Type B pancreatic cell (in vitro differentiated cells): ENCODE measurements at regions not wholly inside any gene's neighbourhood (a gene's known extent, or its start where the extent isn't known, plus 50 kb on each side); places are given as distances from the start of the nearest gene placed in this dataset.

Source experiments
- DNase-seq: peaks from one replicate; pipeline ENCODE4 v3.0.0; 2021; ENCODE audit warnings: mixed read lengths; ENCODE audit not compliant: unreplicated experiment; ENCODE audit errors: extremely low spot score
- H3K27ac Mint-ChIP-seq: 2 replicates; pipeline ENCODE4 v1.8.0; 2021; ENCODE audit warnings: mild to moderate bottlenecking, mixed read lengths
- H3K27me3 Mint-ChIP-seq: 2 replicates; pipeline ENCODE4 v1.8.0; 2021; ENCODE audit warnings: mixed read lengths
- H3K36me3 Mint-ChIP-seq: 2 replicates; pipeline ENCODE4 v1.8.0; 2021; ENCODE audit warnings: mixed read lengths
- H3K4me1 Mint-ChIP-seq: one replicate; pipeline ENCODE4 v1.8.0; 2021; ENCODE audit warnings: mixed read lengths; ENCODE audit not compliant: unreplicated experiment
- H3K4me3 Mint-ChIP-seq: 2 replicates; pipeline ENCODE4 v1.8.0; 2021; ENCODE audit warnings: mild to moderate bottlenecking, mixed read lengths
- H3K9me3 Mint-ChIP-seq: 2 replicates; pipeline ENCODE4 v1.8.0; 2021; ENCODE audit warnings: mixed read lengths
- CTCF ChIP-seq: fragments of 200-600 bp; sonication (generic); conservative IDR thresholded peaks from 2 replicates; pipeline ENCODE4 v1.5.0; 2021; ENCODE audit warnings: antibody characterized with exemption, mild to moderate bottlenecking

GRCh38 chr1:29991025-29991424 lies 732.4 kb downstream of the MATN1 start:
- no peak overlapping the region for H3K27ac Mint-ChIP-seq
- DNase-seq = peak; percentile 62
- H3K4me1 Mint-ChIP-seq = peaks cover 6% of the 10 kb centered on the region
- H3K36me3 Mint-ChIP-seq = peaks cover 5% of the 10 kb centered on the region
- no peaks in the 10 kb centered on the region for H3K27me3 Mint-ChIP-seq
- no peak for TF ChIP-seq CTCF
- H3K9me3 Mint-ChIP-seq = peaks cover 9% of the 10 kb centered on the region
- H3K4me3 Mint-ChIP-seq = peak overlapping the region; percentile 46

- DNase-seq = peak; percentile 40
- Mint-ChIP-seq H3K36me3 (peaks cover 5% of the 10 kb centered on the region), H3K4me1 (peaks cover 9% of the 10 kb centered on the region), H3K27me3 (no peaks in the 10 kb centered on the region), H3K27ac (no peak overlapping the region), H3K4me3 (no peak overlapping the region), H3K9me3 (peaks cover 9% of the 10 kb centered on the region)
- no peak for TF ChIP-seq CTCF
These were observed 733.1 kb downstream of the MATN1 start for GRCh38 chr1:29990304-29990703.

GRCh38 chr1:29986986-29987385 lies 736.4 kb downstream of the MATN1 start:
- no peaks in the 10 kb centered on the region for H3K36me3 Mint-ChIP-seq
- no peak for TF ChIP-seq CTCF
- peaks cover 12% of the 10 kb centered on the region for H3K4me1 Mint-ChIP-seq
- H3K27ac Mint-ChIP-seq = no peak overlapping the region
- no peak for DNase-seq
- no peak overlapping the region for H3K4me3 Mint-ChIP-seq
- H3K27me3 Mint-ChIP-seq = no peaks in the 10 kb centered on the region
- no peaks in the 10 kb centered on the region for H3K9me3 Mint-ChIP-seq

- no peak for TF ChIP-seq CTCF
- Mint-ChIP-seq H3K27me3 (no peaks in the 10 kb centered on the region), H3K27ac (no peak overlapping the region), H3K4me1 (peaks cover 12% of the 10 kb centered on the region), H3K4me3 (no peak overlapping the region), H3K9me3 (no peaks in the 10 kb centered on the region), H3K36me3 (no peaks in the 10 kb centered on the region)
- DNase-seq = no peak
These were observed 737.8 kb downstream of the MATN1 start for GRCh38 chr1:29985606-29985945.

- peak; percentile 43 for DNase-seq
- TF ChIP-seq CTCF = no peak
- no peaks in the 10 kb centered on the region for H3K36me3 Mint-ChIP-seq
- no peaks in the 10 kb centered on the region for H3K27me3 Mint-ChIP-seq
- H3K4me3 Mint-ChIP-seq = no peak overlapping the region
- peaks cover 12% of the 10 kb centered on the region for H3K4me1 Mint-ChIP-seq
- peak overlapping the region; percentile 79 for H3K27ac Mint-ChIP-seq
- H3K9me3 Mint-ChIP-seq = no peaks in the 10 kb centered on the region
These were observed 738.4 kb downstream of the MATN1 start for GRCh38 chr1:29984862-29985605.
